Aorta (tissue), 5 donors: ENCODE measurements at regions not wholly inside any gene's neighbourhood (a gene's known extent, or its start where the extent isn't known, plus 50 kb on each side); places are given as distances from the start of the nearest gene placed in this dataset.
A peak's percentile ranks its signal among the peaks of the same experiment; 100 is the strongest.

Source experiments
- ATAC-seq: fragments of 200-7000 bp; cut with Tn5 transposase; one replicate; pipeline ENCODE4 v1.9.1; 2022; ENCODE audit warnings: moderate library complexity; ENCODE audit not compliant: low FRiP score
- DNase-seq, 2 donors: peaks; one replicate each; pipeline ENCODE4 v3.0.0-alpha.2; 2020
- H3K27ac ChIP-seq, 2 donors: one replicate each; pipeline ENCODE4 v1.5.1; 2013; ENCODE audit warnings: low read length in 2 of 2, mild to moderate bottlenecking in 2 of 2, moderate library complexity in 2 of 2, control low read depth in 1 of 2, inconsistent platforms in 1 of 2, low read depth in 1 of 2
- H3K27me3 ChIP-seq, 2 donors: one replicate each; pipeline ENCODE4 v1.6.1; 2013; ENCODE audit warnings: control low read depth in 1 of 2, low read length in 1 of 2, mild to moderate bottlenecking in 1 of 2, moderate library complexity in 1 of 2; ENCODE audit not compliant: insufficient read depth in 2 of 2, control insufficient read depth in 1 of 2
- H3K36me3 ChIP-seq, 2 donors: one replicate each; pipeline ENCODE4 v1.6.1; 2013; ENCODE audit warnings: control low read depth in 1 of 2, low read length in 1 of 2, mild to moderate bottlenecking in 1 of 2; ENCODE audit not compliant: insufficient read depth in 2 of 2, control insufficient read depth in 1 of 2
- H3K4me1 ChIP-seq, 2 donors: one replicate each; pipeline ENCODE4 v1.6.1; 2013; ENCODE audit warnings: low read length in 2 of 2, control low read depth in 1 of 2, mild to moderate bottlenecking in 1 of 2, moderate library complexity in 1 of 2; ENCODE audit not compliant: insufficient read depth in 2 of 2, control insufficient read depth in 1 of 2
- H3K4me3 ChIP-seq, 2 donors: one replicate each; pipeline ENCODE4 v1.5.1; 2013; ENCODE audit warnings: low read length in 2 of 2, control low read depth in 1 of 2, mild to moderate bottlenecking in 1 of 2
- H3K9me3 ChIP-seq: one replicate; pipeline ENCODE4 v1.6.1; 2013; ENCODE audit warnings: mild to moderate bottlenecking, low read length; ENCODE audit not compliant: control insufficient read depth
- WGBS, 2 donors: extraction: QIAGEN DNeasy Blood & Tissue Kit; methylation state at CpG; one replicate each; pipeline ENCODE4 v1.1.7; 2013; 5-methylcytosine and 5-hydroxymethylcytosine counted together
- intact Hi-C, 2 donors: fragments of 100-400 bp; cut with DNase I; formaldehyde crosslinking; loops; one replicate each; pipeline versions ENCODE4 v1.14.2 to v1.15.0; 2022
- donor health status: healthy with polysubstance abuse.
- donor health status: Bipolar disorder and iron deficiency.
- donor health status: DM: no; HTN: no; CAD: no.
- donor health status: DM: no; HTN: no; CAD: no.
- donor health status: DM: yes; HTN: yes; CAD: no.

- Histone ChIP-seq H3K9me3 (no peaks in the 10 kb centered on the region), H3K27ac (no peak overlapping the region), H3K36me3 (no peaks in the 10 kb centered on the region), H3K4me3 (no peak overlapping the region), H3K27me3 (no peaks in the 10 kb centered on the region), H3K4me1 (no peaks in the 10 kb centered on the region)
- ATAC-seq, result no peak
- intact Hi-C loops, result no loop called here
- DNase-seq, result no peak
Measured at GRCh38 chr2:118718921-118719320, 128.5 kb downstream of the EN1 start.

GRCh38 chr2:118716102-118716501 lies 131.3 kb downstream of the EN1 start:
- intact Hi-C loops, result no loop called here
- 84% methylated on average over 6 of the region's 6 CpGs for WGBS, 2 donors
- Histone ChIP-seq H3K4me3 (no peak overlapping the region), H3K9me3 (no peaks in the 10 kb centered on the region), H3K36me3 (no peaks in the 10 kb centered on the region), H3K27ac (no peak overlapping the region), H3K4me1 (no peaks in the 10 kb centered on the region), H3K27me3 (no peaks in the 10 kb centered on the region)
- ATAC-seq, result no peak
- DNase-seq, result no peak

GRCh38 chr2:118714118-118714517 lies 133.3 kb downstream of the EN1 start:
- no peaks in the 10 kb centered on the region for H3K36me3 ChIP-seq
- peaks cover 3% of the 10 kb centered on the region for H3K9me3 ChIP-seq
- no peaks in the 10 kb centered on the region for H3K27me3 ChIP-seq
- 75 to 77% methylated on average over 6 of the region's 6 CpGs for WGBS, 2 donors
- ATAC-seq (no peak), DNase-seq (no peak)
- H3K27ac ChIP-seq, result no peak overlapping the region
- no peak overlapping the region for H3K4me3 ChIP-seq
- intact Hi-C loops, result no loop called here
- no peaks in the 10 kb centered on the region for H3K4me1 ChIP-seq

GRCh38 chr2:118711603-118712002 lies 135.8 kb downstream of the EN1 start:
- no peak for DNase-seq
- Histone ChIP-seq H3K4me1 (no peaks in the 10 kb centered on the region), H3K27ac (no peak overlapping the region), H3K36me3 (no peaks in the 10 kb centered on the region), H3K9me3 (peaks cover 3% of the 10 kb centered on the region), H3K4me3 (no peak overlapping the region), H3K27me3 (no peaks in the 10 kb centered on the region)
- ATAC-seq, result no peak
- 86 to 90% methylated on average over 5 of the region's 5 CpGs for WGBS, 2 donors
- intact Hi-C loops, result no loop called here

- H3K9me3 ChIP-seq, result peaks cover 3% of the 10 kb centered on the region
- DNase-seq (no peak), ATAC-seq (peak; percentile 58)
- H3K4me1 ChIP-seq, result no peaks in the 10 kb centered on the region
- WGBS, 2 donors, result 45 to 51% methylated on average over 2 of the region's 2 CpGs
- no peaks in the 10 kb centered on the region for H3K36me3 ChIP-seq
- intact Hi-C loops, result no loop called here
- no peak overlapping the region for H3K4me3 ChIP-seq
- H3K27ac ChIP-seq, result no peak overlapping the region
- H3K27me3 ChIP-seq, result no peaks in the 10 kb centered on the region
Measured at GRCh38 chr2:118710481-118710880, 137.0 kb downstream of the EN1 start.

- no peak for DNase-seq
- H3K27me3 ChIP-seq, result no peaks in the 10 kb centered on the region
- WGBS, 2 donors, result 63 to 72% methylated on average over 3 of the region's 3 CpGs
Measured at GRCh38 chr2:118709786-118710185, 137.7 kb downstream of the EN1 start.

GRCh38 chr2:118706844-118707243 lies 140.6 kb downstream of the EN1 start:
- intact Hi-C loops, result no loop called here
- Histone ChIP-seq H3K36me3 (no peaks in the 10 kb centered on the region), H3K27me3 (no peaks in the 10 kb centered on the region), H3K4me3 (no peak overlapping the region), H3K4me1 (no peaks in the 10 kb centered on the region), H3K9me3 (peaks cover 3% of the 10 kb centered on the region), H3K27ac (no peak overlapping the region)
- DNase-seq (no peak), ATAC-seq (no peak)
- 69 to 88% methylated on average over 1 of the region's 1 CpG for WGBS, 2 donors

More at GRCh38 chr2:118709786-118710185, 137.7 kb downstream of the EN1 start:
- Histone ChIP-seq H3K36me3 (no peaks in the 10 kb centered on the region), H3K4me3 (no peak overlapping the region), H3K27ac (no peak overlapping the region), H3K9me3 (peaks cover 3% of the 10 kb centered on the region), H3K4me1 (no peaks in the 10 kb centered on the region)
- ATAC-seq, result no peak
- intact Hi-C loops, result no loop called here

- no peaks in the 10 kb centered on the region for H3K36me3 ChIP-seq
- peaks cover 0 to under 1% of the 10 kb centered on the region in 2 donors for H3K27me3 ChIP-seq
- H3K9me3 ChIP-seq, result peaks cover 3% of the 10 kb centered on the region
- no peak for DNase-seq
- no peak overlapping the region for H3K27ac ChIP-seq
- intact Hi-C loops, result no loop called here
- WGBS, 2 donors, result 70 to 74% methylated on average over 4 of the region's 4 CpGs
- no peak for ATAC-seq
- no peaks in the 10 kb centered on the region for H3K4me1 ChIP-seq
- H3K4me3 ChIP-seq, result no peak overlapping the region
Measured at GRCh38 chr2:118706371-118706770, 141.1 kb downstream of the EN1 start.

GRCh38 chr2:118705032-118705431 lies 142.4 kb downstream of the EN1 start:
- no peak for DNase-seq
- Histone ChIP-seq H3K4me3 (no peak overlapping the region), H3K9me3 (peaks cover 4% of the 10 kb centered on the region), H3K4me1 (no peaks in the 10 kb centered on the region), H3K27ac (no peak overlapping the region), H3K36me3 (no peaks in the 10 kb centered on the region), H3K27me3 (peaks cover 0 to 4% of the 10 kb centered on the region in 2 donors)
- ATAC-seq, result no peak
- 51 to 63% methylated on average over 1 of the region's 1 CpG for WGBS, 2 donors
- intact Hi-C loops, result no loop called here
